Heart left ventricle (tissue), 13 donors: ENCODE measurements at regions not wholly inside any gene's neighbourhood (a gene's known extent, or its start where the extent isn't known, plus 50 kb on each side); places are given as distances from the start of the nearest gene placed in this dataset.

Experiments used
- CTCF ChIP-seq, 12 donors: fragments of 200-600 bp; sonication (generic) in 4 of 12; IDR thresholded peaks; one replicate each; pipeline versions ENCODE4 v1.5.0 to v1.8.0; 2018 to 2022; ENCODE audit warnings: antibody characterized with exemption in 12 of 12, mild to moderate bottlenecking in 5 of 12
- POLR2A ChIP-seq, 2 donors: fragments of 450-650 bp; IDR thresholded peaks; one replicate each; pipeline ENCODE4 v1.6.1; 2017; ENCODE audit warnings: antibody characterized with exemption in 2 of 2, mild to moderate bottlenecking in 2 of 2, moderate library complexity in 2 of 2
- donor health status: ischemic (EF 13 %, LVEDD 7.1; RV severe dilation, severe dysfunction).
- donor health status: DM: no; HTN: yes; CAD: no.
- donor health status: DM: no; HTN: no; CAD: no.
- donor health status: ischemic (EF 25% LVEDD 6.9; RV normal size, moderate dysfunction).
- donor health status: ischemic (EF 25% LVEDD 5.7; RV mildly dilated, moderate dysfunction).
- donor health status: ischemic (EF 35%, LVEDD 5.7; RV mildly dilated, moderate dysfunction).
- donor health status: nonischemic (EF 11% LVEDD 7.7; RV severe dilation, severe dysfunction).
- donor health status: DM: yes; HTN: yes; CAD: no.
- donor health status: PGD.
- donor health status: ischemic (EF 29% LVEDD 5.4; RV normal size, mild dysfunction).
- donor health status: nonischemic (EF 23%, LVEDD 6.1; RV moderate dilation, normal function).

- TF ChIP-seq POLR2A (IDR thresholded peaks at IDR 0.05), result no peak
- no peak for TF ChIP-seq CTCF (IDR thresholded peaks at IDR 0.05)
Observed at GRCh38 chr3:21801631-21802030, 50.6 kb upstream of the ZNF385D start.
